NB4 (cell line): ENCODE measurements at regions not wholly inside any gene's neighbourhood (a gene's known extent, or its start where the extent isn't known, plus 50 kb on each side); places are given as distances from the start of the nearest gene placed in this dataset.

ENCODE experiments used
- DNase-seq: peaks from one replicate; pipeline ENCODE4 v3.0.0; 2010; ENCODE audit warnings: low read depth
- H3K4me3 ChIP-seq: one replicate; pipeline ENCODE4 v1.5.1; 2011; ENCODE audit warnings: mild to moderate bottlenecking, low read depth, low read length, moderate library complexity
- CTCF ChIP-seq: IDR thresholded peaks from one replicate; pipeline ENCODE4 v1.5.1; 2012; ENCODE audit warnings: low read depth, low read length
- MAX ChIP-seq: IDR thresholded peaks from 2 replicates; pipeline ENCODE4 v1.6.1; 2011; ENCODE audit warnings: low read depth, low read length
- MYC ChIP-seq: IDR thresholded peaks from 2 replicates; pipeline ENCODE4 v1.6.1; 2011; ENCODE audit warnings: low read depth, low read length
- POLR2A ChIP-seq: IDR thresholded peaks from 2 replicates; pipeline ENCODE4 v1.6.1; 2011; ENCODE audit warnings: mild to moderate bottlenecking; ENCODE audit not compliant: insufficient read length; ENCODE audit errors: extremely low read depth

DNA sequence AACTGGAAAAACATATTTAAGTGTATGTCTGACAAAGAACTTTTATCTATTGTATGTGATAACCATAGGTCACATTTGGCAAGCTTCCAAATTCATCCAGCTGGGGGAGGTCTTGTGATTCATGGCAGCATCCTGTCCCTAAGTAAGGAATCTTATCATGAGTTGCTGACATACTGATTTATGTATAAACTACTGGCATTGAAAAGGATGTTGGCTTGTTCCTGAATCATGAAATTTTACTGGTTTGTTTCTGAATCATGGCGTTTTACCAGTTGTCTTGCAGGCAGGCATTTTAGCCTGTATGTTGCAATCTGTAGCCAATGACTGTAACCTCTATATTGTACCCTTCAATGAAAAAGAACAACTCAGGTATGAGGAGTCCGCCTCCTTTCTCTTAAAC lies 244.8 kb downstream of the IPO8 start:
- no peak for TF ChIP-seq MAX
- peak; percentile 7 for DNase-seq
- no peak overlapping the region for H3K4me3 ChIP-seq

DNA sequence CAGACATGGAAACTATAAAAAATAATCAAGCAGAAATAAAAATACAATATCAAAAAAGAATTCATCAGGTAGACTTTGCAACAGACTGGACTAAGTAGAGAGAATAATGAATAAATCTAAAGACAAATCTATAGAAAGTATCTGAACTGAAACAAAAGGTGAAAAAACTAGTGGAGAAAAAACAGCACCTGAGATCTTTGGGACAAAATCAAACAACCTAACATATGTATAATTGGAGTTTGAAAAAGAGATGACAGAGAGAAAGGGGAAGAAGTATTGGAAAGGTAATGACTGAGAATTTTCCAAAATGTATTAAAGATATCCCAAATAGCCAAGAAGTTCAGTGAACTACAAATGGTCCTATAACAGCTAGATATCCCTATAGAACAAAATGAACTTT lies 245.4 kb downstream of the IPO8 start:
- no peak overlapping the region for H3K4me3 ChIP-seq
- no peak for DNase-seq
- no peak for TF ChIP-seq MAX
- no peak for TF ChIP-seq CTCF
- no peak for TF ChIP-seq MYC
- no peak for TF ChIP-seq POLR2A

GRCh38 chr12:30448038-30448437 lies 247.6 kb downstream of the IPO8 start:
- no peak overlapping the region for H3K4me3 ChIP-seq
- peak; percentile 18 for DNase-seq
- TF ChIP-seq POLR2A: no peak
- no peak for TF ChIP-seq MAX
- no peak for TF ChIP-seq MYC
- no peak for TF ChIP-seq CTCF

DNA sequence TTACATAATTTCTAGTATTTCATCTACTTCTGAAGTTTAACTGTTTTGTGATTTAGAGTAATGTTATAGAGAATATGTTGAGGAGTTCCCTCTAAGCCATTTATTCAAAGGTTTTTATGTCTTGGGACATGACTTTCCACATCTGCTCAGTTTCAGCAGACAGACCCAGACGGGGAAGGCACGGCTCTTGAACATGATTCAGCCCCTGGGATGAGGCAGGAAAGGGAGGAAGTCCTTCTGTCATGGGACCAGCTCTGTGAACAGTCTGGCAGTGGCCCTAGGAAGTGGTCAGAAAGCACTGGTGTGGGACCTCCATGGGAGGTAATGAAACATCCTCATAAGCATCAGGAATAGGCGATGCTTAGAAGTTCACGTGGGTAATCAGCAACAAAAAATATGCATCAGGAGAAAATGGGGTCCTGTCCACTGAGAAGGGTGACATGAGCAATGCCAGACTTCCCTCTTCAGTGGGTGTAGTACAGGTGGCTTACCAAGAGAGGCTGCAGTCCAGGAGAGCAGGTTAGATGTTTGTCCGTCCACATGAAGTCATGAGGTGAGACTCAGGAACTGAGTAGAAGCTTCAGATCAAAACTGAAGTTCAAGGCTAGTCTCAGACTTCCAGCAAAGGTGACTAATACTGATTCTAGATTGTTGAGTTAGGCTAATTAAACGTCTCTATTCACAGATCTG lies 248.5 kb downstream of the IPO8 start:
- TF ChIP-seq MAX (no peak), MYC (no peak), POLR2A (no peak), CTCF (no peak)
- DNase-seq: no peak

GRCh38 chr12:30442461-30442860 lies 253.2 kb downstream of the IPO8 start:
- DNase-seq: no peak
- TF ChIP-seq MAX: no peak
- no peak for TF ChIP-seq MYC
- no peak for TF ChIP-seq POLR2A
- TF ChIP-seq CTCF: no peak
- no peak overlapping the region for H3K4me3 ChIP-seq

More for the DNA sequence above, 248.5 kb downstream of the IPO8 start:
- no peak overlapping the region for H3K4me3 ChIP-seq

- DNase-seq: peak; percentile 34
- TF ChIP-seq MAX (no peak), CTCF (peak; percentile 58)
- H3K4me3 ChIP-seq: no peak overlapping the region
These were observed 254.7 kb downstream of the IPO8 start for GRCh38 chr12:30440826-30441602.
